ENCODE measurements at regions not wholly inside any gene's neighbourhood (a gene's known extent, or its start where the extent isn't known, plus 50 kb on each side); places are given as distances from the start of the nearest gene placed in this dataset.

GRCh38 chr6:23655525-23655924 is 470.5 kb upstream of the NRSN1 start:
- ATAC-seq (no peak), DNase-seq (no peak)
- Histone ChIP-seq H3K9me3 (no peaks in the 10 kb centered on the region), H3K27me3 (no peaks in the 10 kb centered on the region), H3K4me3 (no peak overlapping the region), H3K27ac (no peak overlapping the region), H3K4me1 (no peaks in the 10 kb centered on the region), H3K36me3 (replicated peaks in 1 of 2; ENCODE audit: insufficient read depth in 1 of 2, low read depth in 2 of 2) (no peaks in the 10 kb centered on the region)
- TF ChIP-seq POLR2A (IDR thresholded peaks at IDR 0.05) = no peak
- no peak for TF ChIP-seq CTCF (IDR thresholded peaks at IDR 0.05)
- intact Hi-C loops (cut with DNase I) = no loop called here
- WGBS, 2 donors = 46 to 49% methylated on average over 3 of the region's 3 CpGs

- intact Hi-C loops (cut with DNase I) = no loop called here
- Histone ChIP-seq H3K9me3 (no peaks in the 10 kb centered on the region), H3K27ac (no peak overlapping the region), H3K4me1 (no peaks in the 10 kb centered on the region), H3K27me3 (no peaks in the 10 kb centered on the region), H3K4me3 (no peak overlapping the region), H3K36me3 (replicated peaks in 1 of 2; ENCODE audit: insufficient read depth in 1 of 2, low read depth in 2 of 2) (no peaks in the 10 kb centered on the region)
- DNase-seq = no peak
- no peak for ATAC-seq
- 70 to 74% methylated on average over 14 of the region's 14 CpGs for whole genome bisulfite sequencing, 2 donors
- TF ChIP-seq CTCF (IDR thresholded peaks at IDR 0.05) = no peak
- TF ChIP-seq POLR2A (IDR thresholded peaks at IDR 0.05) = no peak
Measured at GRCh38 chr6:23656255-23657194, 469.5 kb upstream of the NRSN1 start.

GRCh38 chr6:23659125-23659524 is 466.9 kb upstream of the NRSN1 start:
- Histone ChIP-seq H3K36me3 (replicated peaks in 1 of 2; ENCODE audit: insufficient read depth in 1 of 2, low read depth in 2 of 2) (no peaks in the 10 kb centered on the region), H3K9me3 (no peaks in the 10 kb centered on the region), H3K27ac (no peak overlapping the region), H3K4me3 (no peak overlapping the region), H3K27me3 (no peaks in the 10 kb centered on the region), H3K4me1 (no peaks in the 10 kb centered on the region)
- intact Hi-C loops (cut with DNase I) = no loop called here
- 9 to 15% methylated on average over 2 of the region's 2 CpGs for WGBS, 2 donors
- TF ChIP-seq CTCF (IDR thresholded peaks at IDR 0.05) (peak in 5 of 7 experiments; percentile 6 to 40 (median 37)), POLR2A (IDR thresholded peaks at IDR 0.05) (no peak)
- no peak for DNase-seq
- peak; percentile 30 for ATAC-seq

- no peaks in the 10 kb centered on the region for H3K4me1 ChIP-seq
- H3K27ac ChIP-seq = no peak overlapping the region
- ATAC-seq = no peak
- no peaks in the 10 kb centered on the region for H3K27me3 ChIP-seq
- no peak for TF ChIP-seq POLR2A (IDR thresholded peaks at IDR 0.05)
- TF ChIP-seq CTCF (IDR thresholded peaks at IDR 0.05) = no peak
- 80 to 84% methylated on average over 4 of the region's 4 CpGs for WGBS, 2 donors
- H3K36me3 ChIP-seq (replicated peaks in 1 of 2; ENCODE audit: insufficient read depth in 1 of 2, low read depth in 2 of 2) = no peaks in the 10 kb centered on the region
- H3K9me3 ChIP-seq = no peaks in the 10 kb centered on the region
- DNase-seq = no peak
- no peak overlapping the region for H3K4me3 ChIP-seq
- intact Hi-C loops (cut with DNase I) = no loop called here
Measured at GRCh38 chr6:23661549-23661948, 464.5 kb upstream of the NRSN1 start.

GRCh38 chr6:23663096-23663495 is 462.9 kb upstream of the NRSN1 start:
- DNase-seq = no peak
- ATAC-seq = no peak
- TF ChIP-seq POLR2A (IDR thresholded peaks at IDR 0.05) = no peak
- no peak for TF ChIP-seq CTCF (IDR thresholded peaks at IDR 0.05)
- H3K27ac ChIP-seq = no peak overlapping the region
- no peak overlapping the region for H3K4me3 ChIP-seq
- H3K36me3 ChIP-seq (replicated peaks in 1 of 2; ENCODE audit: insufficient read depth in 1 of 2, low read depth in 2 of 2) = no peaks in the 10 kb centered on the region
- no peaks in the 10 kb centered on the region for H3K4me1 ChIP-seq
- no peaks in the 10 kb centered on the region for H3K27me3 ChIP-seq
- 44 to 72% methylated on average over 3 of the region's 3 CpGs for WGBS, 2 donors
- intact Hi-C loops (cut with DNase I) = no loop called here
- no peaks in the 10 kb centered on the region for H3K9me3 ChIP-seq
